KMS-11 (cell line): ENCODE measurements at regions not wholly inside any gene's neighbourhood (a gene's known extent, or its start where the extent isn't known, plus 50 kb on each side); places are given as distances from the start of the nearest gene placed in this dataset.

Experiments used
- H2AFZ ChIP-seq: fragments of 200-600 bp; sonication (generic); 2 replicates; pipeline ENCODE4 v1.6.1; 2016; ENCODE audit warnings: antibody characterized with exemption, mixed run types, low read depth
- H3K27ac ChIP-seq: fragments of 200-600 bp; sonication (generic); 2 replicates; pipeline ENCODE4 v1.6.1; 2016; ENCODE audit warnings: mild to moderate bottlenecking, mixed run types
- H3K27me3 ChIP-seq: fragments of 200-600 bp; sonication (generic); 2 replicates; pipeline ENCODE4 v1.6.1; 2017; ENCODE audit warnings: mild to moderate bottlenecking, low read depth, mixed run types, moderate library complexity; ENCODE audit not compliant: insufficient read depth
- H3K36me3 ChIP-seq: fragments of 200-600 bp; sonication (generic); 2 replicates; pipeline ENCODE4 v1.6.1; 2017; ENCODE audit warnings: mild to moderate bottlenecking, mixed run types; ENCODE audit not compliant: insufficient read depth
- H3K4me1 ChIP-seq: fragments of 200-600 bp; sonication (generic); 2 replicates; pipeline ENCODE4 v1.6.1; 2016; ENCODE audit warnings: mild to moderate bottlenecking, low read depth, mixed run types; ENCODE audit not compliant: poor library complexity, severe bottlenecking
- H3K4me2 ChIP-seq: fragments of 200-600 bp; sonication (generic); 2 replicates; pipeline ENCODE4 v1.7.0; 2016; ENCODE audit warnings: mild to moderate bottlenecking, mixed run types
- H3K4me3 ChIP-seq: fragments of 200-600 bp; sonication (generic); IDR thresholded peaks from 2 replicates; pipeline ENCODE4 v1.6.1; 2017; ENCODE audit warnings: low read depth, low read length, mixed read lengths; ENCODE audit not compliant: insufficient read depth
- H3K79me2 ChIP-seq: fragments of 200-600 bp; sonication (generic); 2 replicates; pipeline ENCODE4 v1.6.1; 2016; ENCODE audit warnings: low read depth, mixed run types; ENCODE audit not compliant: insufficient read depth
- H3K9ac ChIP-seq: fragments of 200-600 bp; sonication (generic); 2 replicates; pipeline ENCODE4 v1.6.1; 2016; ENCODE audit warnings: mild to moderate bottlenecking, mixed run types
- H4K20me1 ChIP-seq: fragments of 200-600 bp; sonication (generic); 2 replicates; pipeline ENCODE4 v1.6.1; 2016; ENCODE audit warnings: mild to moderate bottlenecking, mixed run types; ENCODE audit not compliant: insufficient read depth
- CTCF ChIP-seq: fragments of 200-600 bp; sonication (generic); conservative IDR thresholded peaks from 2 replicates; pipeline ENCODE4 v1.6.1; 2017; ENCODE audit warnings: low read depth, mild to moderate bottlenecking, antibody characterized with exemption, low read length, moderate library complexity, mixed read lengths

- H3K4me1 ChIP-seq: no peaks in the 10 kb centered on the region
- no peak for TF ChIP-seq CTCF
- H4K20me1 ChIP-seq: no peaks in the 10 kb centered on the region
- no peak overlapping the region for H3K9ac ChIP-seq
- no peak overlapping the region for H3K4me2 ChIP-seq
- no peak overlapping the region for H3K4me3 ChIP-seq
- H3K36me3 ChIP-seq: no peaks in the 10 kb centered on the region
- no peaks in the 10 kb centered on the region for H3K27me3 ChIP-seq
- no peak overlapping the region for H3K27ac ChIP-seq
- no peak overlapping the region for H2AFZ ChIP-seq
- H3K79me2 ChIP-seq: no peaks in the 10 kb centered on the region
Observed at GRCh38 chr10:123380491-123381085, 226.4 kb downstream of the BUB3 start.

GRCh38 chr10:123381224-123381623 is 227.0 kb downstream of the BUB3 start:
- Histone ChIP-seq H3K4me2 (no peak overlapping the region), H3K27ac (no peak overlapping the region)

GRCh38 chr10:123382491-123382890 is 228.3 kb downstream of the BUB3 start:
- Histone ChIP-seq H2AFZ (no peak overlapping the region), H3K36me3 (no peaks in the 10 kb centered on the region), H3K9ac (no peak overlapping the region), H3K4me3 (no peak overlapping the region), H3K4me1 (no peaks in the 10 kb centered on the region), H3K27ac (no peak overlapping the region), H4K20me1 (no peaks in the 10 kb centered on the region), H3K79me2 (no peaks in the 10 kb centered on the region), H3K27me3 (no peaks in the 10 kb centered on the region), H3K4me2 (no peak overlapping the region)
- TF ChIP-seq CTCF: no peak

More at GRCh38 chr10:123381224-123381623, 227.0 kb downstream of the BUB3 start:
- Histone ChIP-seq H3K36me3 (no peaks in the 10 kb centered on the region), H3K4me3 (no peak overlapping the region), H3K79me2 (no peaks in the 10 kb centered on the region), H3K9ac (no peak overlapping the region), H3K4me1 (no peaks in the 10 kb centered on the region), H3K27me3 (no peaks in the 10 kb centered on the region), H2AFZ (no peak overlapping the region), H4K20me1 (no peaks in the 10 kb centered on the region)
- TF ChIP-seq CTCF: no peak

GRCh38 chr10:123385508-123386080 is 231.4 kb downstream of the BUB3 start:
- no peak overlapping the region for H2AFZ ChIP-seq
- TF ChIP-seq CTCF: no peak
- no peaks in the 10 kb centered on the region for H3K4me1 ChIP-seq

More at GRCh38 chr10:123385508-123386080, 231.4 kb downstream of the BUB3 start:
- H3K9ac ChIP-seq: no peak overlapping the region
- no peak overlapping the region for H3K27ac ChIP-seq
- no peaks in the 10 kb centered on the region for H3K79me2 ChIP-seq
- H4K20me1 ChIP-seq: no peaks in the 10 kb centered on the region
- no peak overlapping the region for H3K4me2 ChIP-seq
- no peaks in the 10 kb centered on the region for H3K27me3 ChIP-seq
- H3K4me3 ChIP-seq: no peak overlapping the region
- H3K36me3 ChIP-seq: no peaks in the 10 kb centered on the region
